ENCODE measurements at regions not wholly inside any gene's neighbourhood (a gene's known extent, or its start where the extent isn't known, plus 50 kb on each side); places are given as distances from the start of the nearest gene placed in this dataset.

GRCh38 chr7:114263219-114263618 lies 151.4 kb upstream of the FOXP2 start:
- Histone ChIP-seq H3K4me1 (no peaks in the 10 kb centered on the region), H3K27ac (replicated peaks) (no peak overlapping the region), H3K9me3 (replicated peaks) (peaks cover 6% of the 10 kb centered on the region), H3K27me3 (ENCODE audit: low read depth) (no peaks in the 10 kb centered on the region), H3K4me3 (no peak overlapping the region), H3K36me3 (no peaks in the 10 kb centered on the region)
- no peak for TF ChIP-seq CTCF (IDR thresholded peaks at IDR 0.05; ENCODE audit: borderline replicate concordance)
- no peak for DNase-seq
- intact Hi-C loops (cut with micrococcal nuclease) = no loop called here

- intact Hi-C loops (cut with micrococcal nuclease) = no loop called here
- Histone ChIP-seq H3K27ac (replicated peaks) (no peak overlapping the region), H3K4me1 (no peaks in the 10 kb centered on the region), H3K36me3 (no peaks in the 10 kb centered on the region), H3K9me3 (replicated peaks) (peaks cover 16% of the 10 kb centered on the region), H3K4me3 (no peak overlapping the region), H3K27me3 (ENCODE audit: low read depth) (no peaks in the 10 kb centered on the region)
- no peak for DNase-seq
- TF ChIP-seq CTCF (IDR thresholded peaks at IDR 0.05; ENCODE audit: borderline replicate concordance) = no peak
Observed at GRCh38 chr7:114255404-114255841, 159.2 kb upstream of the FOXP2 start.

GRCh38 chr7:114243646-114244045 lies 171.0 kb upstream of the FOXP2 start:
- Histone ChIP-seq H3K36me3 (no peaks in the 10 kb centered on the region), H3K4me3 (no peak overlapping the region), H3K9me3 (replicated peaks) (peaks cover 3% of the 10 kb centered on the region), H3K27ac (replicated peaks) (no peak overlapping the region), H3K27me3 (ENCODE audit: low read depth) (no peaks in the 10 kb centered on the region), H3K4me1 (no peaks in the 10 kb centered on the region)
- no peak for DNase-seq
- no peak for TF ChIP-seq CTCF (IDR thresholded peaks at IDR 0.05; ENCODE audit: borderline replicate concordance)
- intact Hi-C loops (cut with micrococcal nuclease) = no loop called here

GRCh38 chr7:114242992-114243507 lies 171.6 kb upstream of the FOXP2 start:
- Histone ChIP-seq H3K4me1 (no peaks in the 10 kb centered on the region), H3K4me3 (no peak overlapping the region), H3K9me3 (replicated peaks) (peaks cover under 1% of the 10 kb centered on the region), H3K36me3 (no peaks in the 10 kb centered on the region), H3K27me3 (ENCODE audit: low read depth) (no peaks in the 10 kb centered on the region), H3K27ac (replicated peaks) (no peak overlapping the region)
- no peak for DNase-seq
- TF ChIP-seq CTCF (IDR thresholded peaks at IDR 0.05; ENCODE audit: borderline replicate concordance) = no peak
- intact Hi-C loops (cut with micrococcal nuclease) = no loop called here

DNA sequence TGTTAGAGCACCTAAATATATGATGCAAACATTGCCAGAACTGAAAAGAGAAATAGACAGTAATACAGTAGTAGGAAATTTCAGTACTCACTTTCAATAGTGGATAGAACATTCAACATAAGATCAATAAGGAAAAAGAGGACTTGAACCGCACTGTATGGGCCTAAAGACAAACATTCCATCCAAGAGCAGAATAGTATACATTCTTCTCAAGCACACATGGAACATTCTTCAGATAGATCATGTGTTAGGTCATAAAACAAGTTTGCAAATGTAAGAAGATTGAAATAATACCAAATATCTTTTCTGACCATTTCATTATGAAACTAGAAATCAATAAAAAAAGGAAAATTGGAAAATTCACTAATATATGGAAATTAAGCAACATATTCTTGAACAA lies 185.4 kb upstream of the FOXP2 start:
- H3K4me1 ChIP-seq = no peaks in the 10 kb centered on the region
- DNase-seq = no peak
- no peak overlapping the region for H3K27ac ChIP-seq (replicated peaks)
- H3K4me3 ChIP-seq = no peak overlapping the region
- no peaks in the 10 kb centered on the region for H3K27me3 ChIP-seq (ENCODE audit: low read depth)
- no peaks in the 10 kb centered on the region for H3K36me3 ChIP-seq
- intact Hi-C loops (cut with micrococcal nuclease) = no loop called here
- TF ChIP-seq CTCF (IDR thresholded peaks at IDR 0.05; ENCODE audit: borderline replicate concordance) = no peak
- peaks cover 5% of the 10 kb centered on the region for H3K9me3 ChIP-seq (replicated peaks)
